Body of pancreas (tissue), 4 donors: ENCODE measurements at regions not wholly inside any gene's neighbourhood (a gene's known extent, or its start where the extent isn't known, plus 50 kb on each side); places are given as distances from the start of the nearest gene placed in this dataset.

Experiments
- CTCF ChIP-seq, 7 experiments: fragments of 450-650 bp in 4 of 7; fragments of 200-600 bp in 3 of 7; sonication (generic) in 3 of 7; IDR thresholded peaks; one replicate each; pipeline ENCODE4 v1.5.1; 2016 to 2019; ENCODE audit warnings: antibody characterized with exemption in 7 of 7
- POLR2A ChIP-seq, 3 donors: fragments of 450-650 bp; IDR thresholded peaks; one replicate each; pipeline ENCODE4 v1.6.1; 2016; ENCODE audit warnings: antibody characterized with exemption in 3 of 3, mild to moderate bottlenecking in 2 of 3

- TF ChIP-seq CTCF (IDR thresholded peaks at IDR 0.05) (no peak), POLR2A (IDR thresholded peaks at IDR 0.05) (no peak)
These were observed 73.0 kb upstream of the POMGNT2 start for GRCh38 chr3:43178891-43179366.
